Activated T-cell treated with anti-CD3 and anti-CD28 coated beads, Interleukin-2, amount 50 U/mL, for 72 hours (primary cell): ENCODE measurements at regions not wholly inside any gene's neighbourhood (a gene's known extent, or its start where the extent isn't known, plus 50 kb on each side); places are given as distances from the start of the nearest gene placed in this dataset.

Experiments used
- ATAC-seq, 2 donors: fragments of 150-1000 bp; cut with Tn5 transposase; replicated peaks in 1 of 2; 2 replicates each; pipeline ENCODE4 v1.10.0; 2021; ENCODE audit warnings: moderate library complexity in 2 of 2, mild to moderate bottlenecking in 1 of 2
- DNase-seq, 2 donors: peaks; one replicate each; pipeline ENCODE4 v3.0.0; 2021 to 2022; ENCODE audit warnings: mixed read lengths in 1 of 2
- H3K27ac Mint-ChIP-seq: one replicate; pipeline ENCODE4 v1.8.0; 2022; ENCODE audit warnings: mild to moderate bottlenecking, moderate library complexity, mixed read lengths
- H3K27me3 Mint-ChIP-seq: one replicate; pipeline ENCODE4 v1.8.0; 2022; ENCODE audit warnings: low read depth, mixed read lengths
- H3K36me3 Mint-ChIP-seq, 2 donors: one replicate each; pipeline ENCODE4 v1.8.0; 2022; ENCODE audit warnings: mixed read lengths in 2 of 2, mild to moderate bottlenecking in 1 of 2; ENCODE audit not compliant: insufficient read depth in 2 of 2
- H3K4me1 Mint-ChIP-seq: one replicate; pipeline ENCODE4 v1.8.0; 2022; ENCODE audit warnings: low read depth, mixed read lengths
- H3K4me3 Mint-ChIP-seq, 2 donors: one replicate each; pipeline ENCODE4 v1.8.0; 2022; ENCODE audit warnings: mild to moderate bottlenecking in 2 of 2, mixed read lengths in 2 of 2, moderate library complexity in 2 of 2
- H3K9me3 Mint-ChIP-seq, 2 donors: one replicate each; pipeline ENCODE4 v1.8.0; 2022; ENCODE audit warnings: mixed read lengths in 2 of 2

DNA sequence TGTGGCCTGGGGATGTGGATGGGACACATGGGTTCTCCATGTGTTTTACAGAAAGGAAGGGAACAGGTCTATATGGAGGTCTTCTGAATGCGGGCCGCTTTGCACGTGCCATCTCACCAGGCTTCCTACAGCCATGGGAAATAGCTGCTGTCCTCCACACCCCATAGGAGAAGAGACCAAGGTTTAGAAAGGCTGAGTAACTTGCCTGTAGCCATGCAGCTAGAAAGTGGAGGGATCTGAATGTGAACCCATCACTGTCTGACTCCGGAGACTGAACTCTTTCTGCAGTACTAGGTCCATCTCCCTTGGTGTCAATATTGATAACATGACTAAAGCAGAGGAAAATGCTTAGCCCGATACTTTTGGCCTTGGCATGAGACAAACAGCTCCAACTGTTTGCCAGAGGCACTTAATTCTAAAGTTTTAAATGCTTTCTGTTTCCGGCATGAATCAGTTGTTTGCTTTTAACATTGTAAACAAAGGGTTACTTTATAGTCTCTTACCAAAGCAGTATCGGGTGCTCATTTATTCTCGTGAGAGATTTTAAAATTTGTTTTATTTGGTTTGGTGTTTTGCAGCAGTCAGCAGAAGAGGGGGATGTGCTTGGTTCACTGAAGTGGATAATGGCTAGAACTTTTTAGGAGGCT, 64.8 kb upstream of the LOXL4 start:
- peaks cover 14% of the 10 kb centered on the region for H3K27me3 Mint-ChIP-seq
- H3K27ac Mint-ChIP-seq = no peak overlapping the region
- no peak overlapping the region for H3K4me3 Mint-ChIP-seq
- no peaks in the 10 kb centered on the region for H3K36me3 Mint-ChIP-seq
- no peaks in the 10 kb centered on the region for H3K9me3 Mint-ChIP-seq
- H3K4me1 Mint-ChIP-seq = no peaks in the 10 kb centered on the region
- ATAC-seq = no peak
- DNase-seq = no peak

DNA sequence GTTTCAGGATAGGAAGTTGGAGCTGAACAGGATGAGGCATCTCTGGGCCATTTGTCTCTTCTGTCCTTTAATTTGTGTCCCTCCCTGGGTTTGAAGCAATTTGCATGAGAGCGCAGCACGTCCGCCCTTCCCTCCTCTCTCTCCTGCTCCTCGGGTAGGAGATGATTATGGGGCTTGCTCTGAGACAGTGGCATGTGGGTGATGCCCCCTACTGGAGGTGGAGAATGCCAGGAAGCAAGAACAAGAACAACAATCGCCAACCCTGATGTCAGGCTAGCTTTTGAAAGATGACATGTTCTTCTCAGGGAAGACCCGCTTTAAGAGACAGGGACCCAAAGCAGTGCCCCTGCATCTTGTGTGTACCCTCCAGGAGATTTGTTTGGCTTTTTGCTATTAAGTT, 63.9 kb upstream of the LOXL4 start:
- ATAC-seq (no peak), DNase-seq (peak; percentile 7 to 8)
- H3K27ac Mint-ChIP-seq = no peak overlapping the region
- no peaks in the 10 kb centered on the region for H3K4me1 Mint-ChIP-seq
- H3K9me3 Mint-ChIP-seq = no peaks in the 10 kb centered on the region
- H3K27me3 Mint-ChIP-seq = peaks cover 14% of the 10 kb centered on the region
- H3K4me3 Mint-ChIP-seq = no peak overlapping the region
- no peaks in the 10 kb centered on the region for H3K36me3 Mint-ChIP-seq

DNA sequence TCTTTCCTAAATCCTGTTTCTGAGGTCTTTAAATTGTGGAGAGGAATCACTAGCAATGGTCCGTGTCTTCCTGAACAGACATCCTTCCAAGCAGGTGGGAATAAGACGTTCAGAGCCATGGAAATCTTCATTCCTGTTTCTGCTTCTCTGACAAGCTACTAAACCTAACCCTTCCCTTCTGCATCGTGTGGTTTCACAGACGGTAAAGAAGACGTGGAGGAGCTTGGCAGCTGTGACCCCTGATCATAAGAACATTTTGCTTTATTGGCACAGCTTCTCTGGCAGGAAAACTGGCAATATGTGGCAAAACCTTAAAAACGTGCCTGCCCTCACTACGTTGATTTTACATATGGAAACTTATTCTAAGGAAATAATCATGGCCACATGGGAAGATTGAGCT, 63.0 kb upstream of the LOXL4 start:
- Mint-ChIP-seq H3K9me3 (no peaks in the 10 kb centered on the region), H3K36me3 (no peaks in the 10 kb centered on the region)

DNA sequence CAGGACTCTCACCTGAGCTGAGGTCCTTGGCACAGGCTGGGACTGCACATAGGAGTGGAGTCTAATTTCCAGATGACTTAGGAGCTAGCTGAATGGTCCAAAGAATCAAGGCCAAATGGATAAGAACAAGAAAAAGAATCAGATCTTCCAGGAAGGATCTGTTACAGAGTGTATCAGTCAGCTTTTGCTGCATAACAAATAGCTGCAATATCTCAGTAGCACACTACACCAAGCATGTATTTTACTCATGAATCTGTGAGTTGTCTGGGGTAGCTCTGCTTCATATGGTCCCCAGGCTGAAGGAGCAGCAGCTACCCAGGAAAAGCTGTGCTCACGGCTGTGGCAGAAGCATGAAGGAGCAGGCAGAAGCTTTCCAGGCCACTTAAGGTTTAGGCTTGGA, 60.6 kb upstream of the LOXL4 start:
- H3K36me3 Mint-ChIP-seq = no peaks in the 10 kb centered on the region
- H3K27ac Mint-ChIP-seq = no peak overlapping the region
- DNase-seq (no peak), ATAC-seq (no peak)
- no peaks in the 10 kb centered on the region for H3K9me3 Mint-ChIP-seq
- H3K4me1 Mint-ChIP-seq = peaks cover under 1% of the 10 kb centered on the region
- H3K27me3 Mint-ChIP-seq = peaks cover 12% of the 10 kb centered on the region
- H3K4me3 Mint-ChIP-seq = no peak overlapping the region

More for the DNA sequence above, 63.0 kb upstream of the LOXL4 start:
- Mint-ChIP-seq H3K27ac (no peak overlapping the region), H3K4me1 (no peaks in the 10 kb centered on the region), H3K27me3 (peaks cover 14% of the 10 kb centered on the region), H3K4me3 (no peak overlapping the region)
- DNase-seq (no peak), ATAC-seq (no peak)

DNA sequence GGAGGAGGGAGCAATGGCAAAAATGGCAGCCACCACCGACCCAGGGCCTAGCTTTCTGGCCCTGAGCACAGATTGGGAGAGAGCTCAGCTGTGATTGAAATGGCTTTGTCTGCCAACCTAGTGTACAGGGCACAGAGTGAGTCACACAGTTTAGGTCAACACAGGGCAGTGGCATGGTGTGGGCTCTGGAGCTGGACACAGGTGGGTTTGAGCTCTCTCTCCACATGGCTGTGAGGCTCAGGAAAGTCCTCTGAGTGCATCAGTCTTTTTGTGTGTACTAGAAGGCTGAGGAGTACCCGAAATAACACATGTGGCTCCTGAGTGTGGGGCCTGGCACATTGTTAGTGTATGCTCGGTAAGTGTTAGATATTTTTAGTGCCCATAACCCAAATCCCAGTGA, 60.2 kb upstream of the LOXL4 start:
- ATAC-seq (no peak), DNase-seq (no peak)
- Mint-ChIP-seq H3K4me1 (peaks cover 5% of the 10 kb centered on the region), H3K27me3 (peaks cover 13% of the 10 kb centered on the region), H3K36me3 (no peaks in the 10 kb centered on the region), H3K4me3 (no peak overlapping the region), H3K9me3 (no peaks in the 10 kb centered on the region), H3K27ac (no peak overlapping the region)

DNA sequence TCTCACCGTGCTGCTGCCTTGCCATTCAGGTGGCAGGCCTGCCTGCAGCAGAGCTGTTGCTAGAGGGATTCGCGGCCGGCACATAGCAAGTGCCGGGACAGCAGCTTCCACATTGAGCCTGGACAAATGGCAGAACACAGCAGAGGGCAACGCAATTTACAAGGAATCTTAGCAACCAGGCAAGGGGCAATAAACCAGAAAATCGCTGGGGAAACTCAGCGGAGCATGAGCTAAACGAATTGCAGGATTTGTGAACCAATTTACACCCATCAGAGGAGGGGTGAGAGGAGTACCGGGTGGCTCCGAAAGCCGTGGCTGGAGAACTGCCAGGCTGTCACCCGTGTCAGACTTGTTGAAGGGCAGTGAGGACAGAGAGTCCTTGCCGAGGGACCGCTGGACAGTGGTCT, 58.6 kb upstream of the LOXL4 start:
- Mint-ChIP-seq H3K9me3 (no peaks in the 10 kb centered on the region), H3K27ac (no peak overlapping the region), H3K4me3 (no peak overlapping the region), H3K36me3 (no peaks in the 10 kb centered on the region), H3K27me3 (peaks cover 13% of the 10 kb centered on the region), H3K4me1 (peaks cover 6% of the 10 kb centered on the region)
- ATAC-seq = no peak
- no peak for DNase-seq

DNA sequence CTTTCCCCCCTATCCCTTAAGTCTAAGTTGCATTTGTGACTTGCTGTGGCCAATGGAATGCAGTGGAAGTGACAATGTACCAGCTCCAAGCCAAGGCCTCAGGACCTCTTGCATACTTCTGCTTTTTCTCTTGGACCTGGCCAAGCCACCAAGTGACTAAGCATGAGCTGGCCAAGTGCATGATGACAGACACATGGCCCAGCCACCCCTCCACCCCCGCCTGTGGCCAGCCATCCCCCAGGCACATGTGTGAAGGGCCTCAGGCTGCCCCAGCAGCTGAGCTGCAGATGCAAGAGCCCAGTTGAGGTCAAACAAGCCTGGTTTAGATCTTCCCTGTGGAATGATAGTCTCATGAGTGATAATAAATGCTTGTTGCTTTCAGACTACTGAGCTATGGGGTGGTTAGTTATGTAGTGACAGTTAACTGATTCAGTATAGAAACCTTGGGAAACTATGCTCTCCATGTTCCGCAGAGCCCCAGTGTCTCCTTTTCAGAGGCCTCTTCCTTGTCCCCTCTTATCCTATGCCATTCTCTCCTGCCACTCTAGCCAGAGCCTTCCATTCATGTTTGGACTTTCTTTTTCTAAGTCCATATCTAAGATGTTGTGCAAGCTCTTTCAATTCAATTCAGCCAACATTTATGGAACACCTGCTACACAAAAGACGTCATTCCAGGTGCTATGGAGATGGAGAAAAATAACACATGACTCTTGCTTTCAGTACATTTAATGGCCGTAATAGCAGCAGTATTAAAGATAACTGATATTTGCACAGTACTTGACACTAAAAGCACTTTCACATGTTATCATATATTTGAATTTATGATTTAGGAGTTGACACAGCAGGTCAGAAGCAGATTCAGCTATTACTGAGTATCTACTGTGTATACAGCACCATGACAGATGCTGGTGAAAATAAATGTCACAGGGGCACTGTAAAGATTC, 55.5 kb upstream of the LOXL4 start:
- Mint-ChIP-seq H3K36me3 (no peaks in the 10 kb centered on the region), H3K27ac (no peak overlapping the region), H3K4me3 (no peak overlapping the region), H3K4me1 (peaks cover 6% of the 10 kb centered on the region), H3K9me3 (no peaks in the 10 kb centered on the region), H3K27me3 (peaks cover 19% of the 10 kb centered on the region)
- DNase-seq (peak; percentile 19 to 21), ATAC-seq (peak; percentile 56 to 77)

DNA sequence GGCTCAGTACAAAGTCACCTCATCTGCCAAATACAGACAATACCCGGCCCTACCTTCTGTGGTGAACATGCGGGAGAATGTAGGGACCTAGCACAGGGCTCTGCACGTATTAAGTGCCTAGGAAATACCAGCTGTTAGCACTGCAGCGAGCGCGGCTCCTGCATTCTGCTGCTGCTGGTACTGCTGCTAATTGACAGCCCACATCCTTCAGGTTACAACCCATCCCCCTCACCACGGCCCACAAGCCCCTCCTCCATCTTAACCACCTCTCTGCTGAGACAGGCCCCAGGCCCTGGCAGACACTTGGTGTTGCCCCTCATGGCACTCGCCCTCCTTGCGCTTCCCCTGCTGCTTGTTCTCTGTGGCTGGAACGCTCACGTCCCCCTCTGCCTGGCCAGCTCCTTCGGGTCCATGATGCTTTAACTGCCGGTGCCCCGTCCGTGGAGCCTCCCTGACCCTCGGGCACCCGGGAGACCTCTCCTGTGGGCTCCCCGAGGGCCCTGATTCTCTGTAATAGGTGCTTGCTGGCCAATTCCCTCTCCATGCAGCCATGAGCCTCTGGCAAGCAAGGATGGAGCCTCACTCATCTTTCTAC, 53.3 kb upstream of the LOXL4 start:
- Mint-ChIP-seq H3K4me1 (peaks cover 6% of the 10 kb centered on the region), H3K4me3 (no peak overlapping the region), H3K9me3 (no peaks in the 10 kb centered on the region), H3K27ac (no peak overlapping the region), H3K36me3 (no peaks in the 10 kb centered on the region), H3K27me3 (peaks cover 20% of the 10 kb centered on the region)
- no peak for ATAC-seq
- DNase-seq = no peak

DNA sequence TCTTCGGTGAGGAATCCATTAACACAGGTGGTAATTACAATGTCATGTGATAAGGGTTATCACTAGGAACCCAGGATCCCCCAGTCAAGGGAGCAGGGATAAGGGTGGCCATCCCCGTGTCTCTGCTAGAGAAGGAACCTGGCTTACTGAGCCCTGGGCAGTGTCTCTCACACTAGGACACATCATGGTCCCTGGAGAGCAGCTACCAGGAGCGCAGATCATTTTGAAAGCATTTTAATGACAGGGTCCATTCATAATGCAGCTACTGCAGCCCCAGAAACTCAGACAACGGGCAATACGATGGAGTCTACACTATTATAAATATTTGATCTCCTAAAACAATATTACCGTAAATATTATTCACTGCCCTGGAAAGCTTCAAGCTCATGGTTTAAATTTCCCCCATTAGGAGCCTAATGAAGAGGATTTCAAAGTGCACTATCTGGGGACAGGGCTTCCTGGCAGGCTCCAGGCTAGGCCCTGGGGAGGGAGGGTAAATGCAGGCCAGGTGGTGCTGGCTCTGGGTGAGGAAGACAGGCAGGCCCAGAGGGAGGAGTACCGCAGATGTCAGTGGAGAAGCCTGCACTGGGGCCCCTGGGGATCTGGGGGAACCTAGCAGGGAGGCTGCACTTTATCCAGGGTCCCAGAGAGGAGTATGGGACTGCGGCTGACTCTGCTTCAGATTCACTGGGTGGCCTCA, 52.6 kb upstream of the LOXL4 start:
- H3K27me3 Mint-ChIP-seq = peaks cover 20% of the 10 kb centered on the region
- H3K9me3 Mint-ChIP-seq = no peaks in the 10 kb centered on the region
- H3K4me1 Mint-ChIP-seq = peaks cover 6% of the 10 kb centered on the region
- no peak overlapping the region for H3K27ac Mint-ChIP-seq
- no peaks in the 10 kb centered on the region for H3K36me3 Mint-ChIP-seq
- no peak for DNase-seq
- H3K4me3 Mint-ChIP-seq = no peak overlapping the region
- no peak for ATAC-seq

DNA sequence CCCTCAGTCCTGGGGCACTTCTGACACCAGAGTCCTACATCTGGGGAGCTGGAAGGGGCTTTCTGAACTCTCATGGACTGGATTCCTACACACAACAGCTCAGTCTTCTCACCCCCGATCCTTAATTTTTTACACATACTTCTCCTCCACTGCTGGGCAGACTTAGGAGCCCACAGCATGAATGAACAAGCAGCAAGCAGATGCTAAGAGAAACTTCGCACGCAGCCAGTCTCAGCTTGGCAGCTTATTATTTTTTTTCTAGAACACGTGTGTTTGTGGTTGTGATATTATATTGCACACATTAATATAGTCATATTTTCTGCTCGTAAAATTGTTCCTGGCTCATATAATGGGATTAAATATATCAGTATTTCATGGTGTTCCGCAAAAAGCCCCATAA, 50.9 kb upstream of the LOXL4 start:
- DNase-seq = no peak
- Mint-ChIP-seq H3K27me3 (peaks cover 17% of the 10 kb centered on the region), H3K9me3 (no peaks in the 10 kb centered on the region), H3K27ac (no peak overlapping the region), H3K4me1 (peaks cover 6% of the 10 kb centered on the region), H3K4me3 (no peak overlapping the region), H3K36me3 (no peaks in the 10 kb centered on the region)
- no peak for ATAC-seq
